HG03108 (cell line): ENCODE measurements at regions not wholly inside any gene's neighbourhood (a gene's known extent, or its start where the extent isn't known, plus 50 kb on each side); places are given as distances from the start of the nearest gene placed in this dataset.

ENCODE experiments used
- ATAC-seq: cut with Tn5 transposase; IDR thresholded peaks from one replicate; pipeline ENCODE4 v1.9.1; 2021; ENCODE audit warnings: moderate library complexity; ENCODE audit not compliant: unreplicated experiment

DNA sequence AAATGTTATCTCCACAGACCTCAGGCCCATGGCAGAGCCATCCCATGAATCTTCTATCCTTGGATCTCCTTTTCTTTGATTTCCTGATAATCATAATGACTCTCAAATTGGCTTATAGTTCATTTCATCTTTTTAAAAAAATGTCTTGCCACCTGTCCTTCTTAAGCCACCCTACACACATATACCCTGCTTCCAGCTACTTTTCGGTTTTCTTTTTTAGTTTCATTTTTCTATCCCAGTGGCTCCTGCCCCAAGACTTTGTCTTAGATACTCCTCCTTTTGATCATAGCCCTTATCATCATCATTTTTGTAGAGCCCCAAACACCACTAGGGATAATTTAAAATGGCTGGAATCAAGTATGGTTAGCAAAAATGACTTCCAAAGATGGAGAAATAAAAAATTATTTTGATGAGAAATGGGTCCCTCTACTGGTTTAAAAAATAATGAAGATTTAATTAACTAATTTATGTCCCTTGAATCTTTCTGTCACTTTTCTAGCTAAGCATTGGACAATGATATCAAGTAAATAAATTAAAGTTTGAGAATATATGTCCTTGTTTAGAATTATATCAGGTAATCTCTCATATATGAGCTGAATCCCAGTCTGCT is 277.3 kb upstream of the SEMA3D start:
- ATAC-seq = no peak

DNA sequence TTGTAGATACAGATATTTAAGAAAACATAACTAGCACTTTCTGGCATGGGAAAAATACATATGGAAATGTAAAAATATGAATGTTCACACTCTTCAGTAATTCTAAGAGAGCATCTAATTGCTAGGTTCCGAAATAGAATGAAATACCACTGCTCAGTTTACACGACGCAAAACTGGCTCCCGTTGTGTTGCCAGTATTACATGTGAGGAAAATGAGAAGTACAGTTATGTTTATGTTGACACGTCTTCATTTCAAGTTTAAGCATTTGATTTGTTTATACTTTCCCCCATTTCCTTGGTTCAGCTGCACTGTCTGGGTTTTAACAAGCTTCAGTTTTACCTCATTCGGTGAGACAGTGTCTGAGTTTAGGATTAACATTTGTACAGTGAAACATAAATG is 275.8 kb upstream of the SEMA3D start:
- no peak for ATAC-seq

DNA sequence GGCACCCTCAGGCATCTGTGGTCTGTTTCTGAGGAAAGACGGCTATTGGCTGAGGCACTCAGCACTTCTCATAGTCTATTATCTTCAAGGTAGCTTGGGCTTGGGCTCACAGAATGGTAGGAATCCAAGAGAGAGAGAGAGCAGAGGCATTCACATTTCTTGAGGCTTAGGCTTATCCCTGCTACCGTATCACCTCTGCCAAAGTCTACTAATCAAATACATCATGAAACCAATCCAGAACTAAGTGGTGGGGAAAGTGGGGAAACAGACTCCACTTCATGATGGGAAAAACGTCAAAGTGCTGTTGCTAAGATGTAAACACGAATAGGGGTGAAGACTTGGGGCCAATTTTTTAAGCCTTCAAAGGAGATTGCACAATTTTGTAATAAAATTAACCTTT is 271.1 kb upstream of the SEMA3D start:
- no peak for ATAC-seq

DNA sequence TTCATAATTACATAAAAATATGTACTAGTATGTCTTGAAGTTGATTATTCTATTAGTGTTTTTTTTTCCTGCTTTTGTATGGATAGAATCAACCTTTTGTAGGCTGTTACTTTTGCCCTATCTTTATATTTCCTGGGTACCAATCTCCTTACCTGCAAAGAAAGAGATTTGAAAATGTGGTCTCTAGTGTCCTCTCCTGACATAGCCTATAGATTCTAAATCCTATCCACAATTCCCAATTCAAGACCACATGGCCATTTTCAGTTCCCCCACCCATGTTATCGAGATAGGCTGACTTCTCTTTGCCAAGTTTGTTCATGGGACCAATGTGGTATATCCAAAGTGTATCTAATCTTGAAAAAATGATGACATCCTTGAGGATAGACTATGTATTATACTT is 269.4 kb upstream of the SEMA3D start:
- ATAC-seq = no peak

DNA sequence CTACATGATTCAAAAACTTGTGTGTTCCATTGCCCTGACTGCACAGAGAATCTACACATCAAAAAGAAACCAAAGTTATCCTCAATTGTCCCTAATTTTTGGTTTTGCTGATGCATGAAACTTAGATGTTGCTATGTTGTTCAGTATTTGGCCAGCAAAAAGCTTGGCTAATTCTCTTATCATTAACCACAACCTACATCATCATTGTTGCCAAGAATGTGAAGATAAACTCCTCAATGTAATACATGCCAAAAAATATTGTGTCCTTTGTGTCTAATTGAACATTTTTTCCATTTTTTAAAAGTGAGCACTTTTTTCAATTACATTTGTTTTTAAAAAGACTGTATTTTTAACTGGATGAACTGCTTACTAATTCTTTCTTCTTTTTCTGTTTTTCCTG is 268.0 kb upstream of the SEMA3D start:
- ATAC-seq = no peak

DNA sequence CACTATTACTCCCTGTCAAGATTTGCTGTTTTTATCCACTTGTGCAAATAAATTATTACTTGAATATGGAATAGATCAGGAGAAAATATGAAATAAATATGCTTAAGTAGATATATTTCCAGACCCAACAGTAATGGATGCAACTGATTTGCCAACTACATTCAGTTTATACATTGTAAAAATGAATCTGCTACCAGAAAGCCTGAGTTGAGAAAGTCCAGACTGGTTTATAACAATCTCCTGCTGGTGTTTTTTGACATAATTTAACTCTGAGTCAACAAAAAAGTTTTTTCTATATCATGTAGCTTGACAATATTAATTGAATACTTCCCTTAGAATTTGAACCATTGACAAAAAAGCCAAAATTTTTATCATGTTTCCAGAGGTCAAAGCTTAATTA is 265.8 kb upstream of the SEMA3D start:
- no peak for ATAC-seq

DNA sequence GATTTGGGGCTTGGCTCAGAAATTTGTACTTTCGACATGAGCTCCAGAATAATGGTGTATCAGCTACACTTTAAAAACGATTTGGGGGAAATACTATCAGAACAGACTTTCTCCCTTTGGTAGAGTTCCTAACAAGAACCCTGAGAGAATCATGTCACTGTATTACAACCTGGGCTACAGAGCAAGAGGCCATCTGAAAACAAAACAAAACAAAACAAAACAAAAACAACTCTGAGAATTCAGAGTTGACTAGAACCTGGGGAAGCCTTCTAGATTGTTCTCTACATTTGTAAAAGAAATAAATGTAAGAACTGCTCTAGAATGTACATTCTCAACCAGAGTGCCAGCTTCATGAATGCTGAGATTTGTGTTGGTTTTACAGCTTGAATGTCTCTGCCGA is 262.6 kb upstream of the SEMA3D start:
- no peak for ATAC-seq

DNA sequence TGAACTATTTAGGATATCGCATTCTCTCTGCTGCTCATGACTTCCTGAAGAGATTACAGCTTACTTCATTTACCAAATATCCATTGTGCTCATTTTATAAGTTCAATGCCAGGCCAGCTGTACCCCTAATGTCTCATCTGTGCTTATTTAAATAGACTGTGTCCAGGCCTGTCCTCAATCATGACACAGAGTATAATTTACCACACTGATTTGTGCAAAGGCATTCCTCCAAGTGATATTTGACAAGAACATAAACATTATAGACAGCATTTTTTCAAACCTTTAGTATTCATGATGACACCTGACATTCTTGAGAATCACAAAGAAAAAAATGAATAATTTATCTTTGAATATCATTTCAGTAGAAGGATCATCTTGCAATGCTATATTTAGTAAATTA is 260.1 kb upstream of the SEMA3D start:
- ATAC-seq = no peak

DNA sequence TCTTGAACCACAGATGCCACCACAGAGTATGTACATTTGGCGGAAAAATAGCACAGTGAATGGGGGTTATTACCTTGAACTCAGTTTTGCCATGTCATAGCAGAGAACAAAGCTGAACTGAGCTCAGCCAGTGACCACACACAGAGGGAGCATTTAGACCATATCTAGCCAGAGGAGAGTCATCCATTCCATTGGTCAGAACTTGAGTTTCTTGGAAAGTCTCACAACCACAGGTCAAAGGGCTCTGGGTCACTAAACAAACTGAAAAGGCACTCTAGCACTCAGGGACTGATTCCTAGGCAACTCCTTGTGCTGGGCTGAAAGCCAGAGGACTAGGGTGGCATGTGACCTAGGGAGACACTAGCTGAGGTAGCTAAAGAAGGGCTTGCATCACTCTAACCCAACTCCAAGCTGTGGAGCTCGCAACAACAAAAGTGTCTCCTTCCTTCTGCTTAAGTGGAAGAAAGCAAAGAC is 239.7 kb upstream of the SEMA3D start:
- no peak for ATAC-seq

DNA sequence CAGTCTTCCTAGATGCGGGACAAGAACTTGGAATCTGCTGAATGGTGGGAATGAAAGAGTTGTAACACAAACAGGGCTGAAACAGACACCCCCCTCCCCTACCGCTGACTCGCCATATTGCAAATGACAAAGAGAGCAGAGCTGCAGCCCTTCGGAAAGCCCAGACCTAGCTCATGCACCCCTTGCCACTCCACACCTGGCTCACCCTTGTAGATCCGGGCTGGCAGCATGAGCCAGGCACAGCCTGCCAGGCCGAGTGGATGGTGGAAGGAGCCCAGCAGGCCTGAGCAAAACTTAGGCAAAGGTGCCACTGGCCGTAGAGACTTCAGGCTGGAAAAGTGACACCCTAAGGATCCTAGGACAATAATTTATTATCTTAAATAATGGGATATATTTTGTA is 237.4 kb upstream of the SEMA3D start:
- ATAC-seq = no peak

DNA sequence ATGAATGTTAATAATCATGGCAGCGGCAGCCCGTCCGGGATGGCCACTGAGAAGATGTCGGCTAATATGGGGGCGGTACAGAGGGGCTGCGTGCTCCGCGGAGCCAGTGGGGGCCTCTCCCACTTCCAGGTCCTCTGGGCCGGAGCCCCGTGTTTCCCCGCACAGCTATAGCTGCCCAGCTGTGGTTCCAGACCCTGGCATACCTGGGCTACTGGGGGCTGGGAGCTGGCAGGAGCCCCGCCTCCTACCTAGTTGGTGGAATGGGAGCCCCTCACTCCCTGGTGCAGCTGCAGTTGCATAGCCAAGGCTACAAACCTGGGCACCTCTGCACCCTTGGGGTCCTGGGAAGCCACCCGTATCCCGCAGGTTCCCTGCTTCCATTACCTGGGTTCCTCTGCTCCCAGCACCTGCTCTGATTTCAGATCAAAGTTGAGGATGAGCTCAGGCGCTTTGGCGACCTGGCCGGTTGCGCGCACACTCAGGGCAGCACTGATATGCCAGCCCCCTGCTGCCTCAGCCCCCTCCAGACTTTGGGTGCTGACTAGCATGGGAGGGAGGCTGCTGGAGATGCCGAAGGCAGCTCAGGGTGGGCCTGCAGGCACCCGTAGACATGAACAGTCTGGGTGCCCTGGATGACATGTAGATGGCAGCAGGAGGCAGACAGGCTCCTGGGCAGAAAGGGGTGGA is 236.5 kb upstream of the SEMA3D start:
- no peak for ATAC-seq

DNA sequence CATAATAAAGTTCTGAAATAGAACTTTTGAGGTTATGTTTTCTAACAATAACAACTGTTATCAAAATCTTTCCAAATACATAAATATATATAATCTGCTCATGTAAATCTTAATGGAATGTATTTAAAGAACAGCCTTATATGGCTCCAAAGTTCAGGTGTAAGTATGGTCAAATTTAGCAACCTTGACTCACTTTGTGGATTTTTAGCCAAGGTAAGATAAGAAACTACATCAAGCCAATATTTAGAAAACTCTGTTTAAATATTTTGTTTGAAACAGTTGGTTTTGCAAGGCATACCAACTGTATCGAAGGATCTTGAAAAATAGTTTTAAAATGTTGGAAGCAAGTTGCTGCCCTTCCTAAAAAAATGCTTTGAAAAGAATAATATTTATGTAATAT is 228.9 kb upstream of the SEMA3D start:
- ATAC-seq = no peak

DNA sequence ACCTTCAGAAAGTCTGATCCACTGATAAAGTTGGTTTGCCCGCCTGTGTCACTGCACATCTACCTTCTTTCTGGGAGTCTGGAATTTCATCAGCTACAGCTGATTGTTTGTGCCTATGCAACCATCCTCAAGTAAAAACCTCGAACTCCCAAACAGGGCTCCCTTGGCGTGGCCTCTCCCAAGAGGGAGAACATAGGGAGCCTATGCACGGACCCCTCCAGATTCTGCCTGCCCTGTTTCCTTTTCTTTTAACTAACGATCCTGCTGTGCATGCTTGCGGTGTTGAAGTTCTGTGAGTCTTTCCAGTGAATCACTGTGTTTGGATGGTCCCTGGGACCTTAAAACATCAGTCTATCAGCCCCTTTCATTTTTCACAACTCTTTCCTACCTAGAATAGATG is 226.9 kb upstream of the SEMA3D start:
- no peak for ATAC-seq

DNA sequence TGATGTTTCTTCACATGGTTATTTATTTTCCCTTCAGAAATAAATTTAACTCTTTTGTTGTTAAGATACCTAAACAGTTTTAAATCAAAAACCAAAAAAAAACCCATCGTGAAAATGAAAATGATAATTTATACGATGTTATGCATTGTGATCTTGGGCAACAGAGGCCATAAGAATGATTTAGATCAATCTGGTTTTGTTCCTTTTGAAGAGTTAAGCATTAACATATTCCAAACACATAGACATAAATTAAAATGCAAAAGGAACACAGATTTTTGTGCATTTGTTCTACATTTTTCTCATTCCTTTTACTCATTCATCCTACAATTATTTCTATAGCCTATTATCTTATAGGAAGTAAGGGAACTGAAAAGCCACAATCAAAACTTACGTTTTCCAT is 226.1 kb upstream of the SEMA3D start:
- no peak for ATAC-seq

DNA sequence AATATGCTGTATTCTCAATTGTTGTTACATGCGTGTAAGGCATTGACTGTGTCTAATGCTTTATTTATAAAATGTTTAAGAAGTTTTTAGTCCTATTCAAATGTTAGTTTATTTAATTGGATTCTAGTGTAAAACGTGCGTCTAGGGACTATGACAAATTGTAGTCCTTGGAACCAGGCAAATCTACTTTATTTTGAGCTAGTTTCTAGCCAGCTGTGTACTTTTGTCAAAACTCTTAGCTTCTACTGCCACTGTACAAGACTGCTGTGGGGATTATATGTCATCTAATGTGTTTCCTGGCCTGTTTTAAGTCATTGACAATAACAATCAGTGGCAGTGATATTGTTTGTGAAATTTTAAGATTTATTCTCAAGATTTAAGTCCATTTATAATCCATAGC is 220.5 kb upstream of the SEMA3D start:
- no peak for ATAC-seq

DNA sequence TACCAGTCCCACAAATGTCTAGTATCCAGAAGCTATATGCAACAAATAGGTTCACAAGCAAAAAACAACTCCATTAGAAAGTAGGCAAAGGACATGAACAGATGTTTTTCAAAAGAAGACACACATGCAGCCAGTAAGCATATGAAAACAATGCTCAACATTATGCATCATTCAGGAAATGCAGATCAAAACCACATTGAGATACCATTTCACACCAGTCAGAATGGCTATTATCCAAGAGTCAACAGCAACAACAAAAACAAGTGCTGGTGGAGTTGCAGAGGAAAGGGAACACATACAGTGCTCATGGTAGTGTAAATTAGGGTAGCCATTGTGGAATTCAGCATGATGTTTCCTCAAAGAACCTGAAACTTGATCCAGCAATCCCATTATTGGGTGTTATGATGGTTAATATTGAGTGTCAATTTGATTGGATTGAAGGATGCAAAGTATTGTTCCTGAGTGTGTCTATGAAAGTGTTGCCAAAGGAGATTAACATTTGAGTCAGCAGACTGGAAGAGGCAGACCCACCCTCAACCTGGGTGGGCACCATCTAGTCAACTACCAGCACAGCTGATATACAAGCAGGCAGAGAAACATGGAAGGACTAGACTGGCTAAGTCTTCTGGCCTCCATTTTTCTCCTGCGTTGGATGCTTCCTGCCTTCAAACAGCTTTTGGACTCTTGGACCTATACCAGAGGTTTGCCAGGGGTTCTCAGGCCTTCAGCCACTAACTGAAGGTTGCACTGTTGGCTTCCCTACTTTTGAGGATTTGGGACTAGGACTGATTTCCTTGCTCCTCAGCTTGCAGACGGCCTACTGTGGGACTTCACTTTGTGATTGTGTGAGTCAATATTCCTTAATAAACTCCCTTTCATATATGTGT is 218.4 kb upstream of the SEMA3D start:
- no peak for ATAC-seq

DNA sequence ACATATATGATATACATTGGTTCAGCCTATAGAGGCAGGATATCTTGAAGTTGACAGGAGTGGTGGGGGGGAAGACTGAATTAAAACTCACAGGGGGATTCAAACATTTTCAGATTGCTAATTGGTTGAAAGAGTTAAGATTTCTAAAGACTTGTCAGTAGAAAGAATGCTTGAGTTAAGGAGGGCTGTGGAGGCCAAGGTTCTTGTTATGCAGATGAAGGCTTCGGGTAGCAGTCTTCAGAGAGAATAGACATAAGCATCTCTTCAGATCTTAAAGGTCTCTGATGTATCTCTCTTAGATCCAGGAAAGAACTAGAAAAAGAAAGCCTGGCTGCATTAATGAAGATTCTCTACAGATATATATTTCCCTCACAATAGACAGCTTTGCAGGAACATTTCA is 209.8 kb upstream of the SEMA3D start:
- ATAC-seq = no peak

DNA sequence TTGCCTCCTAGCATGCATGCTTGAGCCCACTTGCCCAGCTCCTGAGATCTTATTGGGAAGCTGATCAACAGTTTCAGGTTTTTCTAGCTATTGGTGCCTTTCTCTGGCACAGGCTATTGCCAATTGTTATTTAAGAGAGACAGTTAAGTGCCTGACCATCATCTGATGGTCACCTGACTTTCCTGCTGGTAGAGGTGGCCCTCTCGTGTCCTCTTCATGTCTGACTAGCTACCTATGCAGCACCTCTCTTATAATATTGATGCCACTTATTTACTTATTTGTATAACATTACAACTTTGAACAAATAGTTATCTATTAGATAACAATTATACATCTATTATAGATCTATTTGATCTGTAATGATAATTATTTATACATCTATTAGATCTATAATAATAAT is 205.9 kb upstream of the SEMA3D start:
- no peak for ATAC-seq

DNA sequence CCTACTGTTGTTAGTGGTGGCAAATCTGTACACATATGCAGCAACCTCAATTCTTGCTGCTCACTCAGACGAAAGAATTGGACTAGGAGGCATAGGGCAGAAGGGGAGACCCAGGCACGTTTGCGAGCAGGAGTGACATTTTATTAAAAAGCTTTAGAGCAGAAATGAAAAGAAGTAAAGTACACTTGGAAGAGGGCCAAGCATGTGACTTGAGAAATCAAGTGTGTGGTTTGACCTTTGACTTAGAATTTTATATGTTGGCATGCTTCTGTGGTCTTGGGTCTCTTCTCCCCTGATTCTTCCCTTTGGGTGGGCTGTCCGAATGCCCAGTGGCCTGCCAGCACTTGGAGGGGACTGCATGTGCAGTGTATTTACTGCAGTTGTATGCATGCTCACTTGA is 205.5 kb upstream of the SEMA3D start:
- no peak for ATAC-seq

DNA sequence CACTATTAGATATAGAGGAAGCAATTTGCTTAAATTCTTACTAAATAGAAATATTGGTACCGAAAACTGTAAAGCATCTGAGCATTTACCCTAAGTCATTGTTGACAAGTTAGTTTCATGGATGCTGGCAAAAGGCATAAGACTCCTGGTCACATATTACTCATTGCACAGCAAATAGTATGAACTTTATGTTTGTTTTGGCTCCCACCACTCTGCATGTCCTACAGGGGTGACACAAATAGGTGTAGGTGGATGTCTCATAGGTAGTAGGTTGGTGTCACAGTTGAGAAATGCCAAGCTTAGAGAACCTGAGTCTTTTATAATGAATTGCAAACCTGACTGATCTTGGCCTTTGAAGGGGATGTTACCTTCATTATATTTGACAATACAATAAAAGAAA is 199.6 kb upstream of the SEMA3D start:
- no peak for ATAC-seq

DNA sequence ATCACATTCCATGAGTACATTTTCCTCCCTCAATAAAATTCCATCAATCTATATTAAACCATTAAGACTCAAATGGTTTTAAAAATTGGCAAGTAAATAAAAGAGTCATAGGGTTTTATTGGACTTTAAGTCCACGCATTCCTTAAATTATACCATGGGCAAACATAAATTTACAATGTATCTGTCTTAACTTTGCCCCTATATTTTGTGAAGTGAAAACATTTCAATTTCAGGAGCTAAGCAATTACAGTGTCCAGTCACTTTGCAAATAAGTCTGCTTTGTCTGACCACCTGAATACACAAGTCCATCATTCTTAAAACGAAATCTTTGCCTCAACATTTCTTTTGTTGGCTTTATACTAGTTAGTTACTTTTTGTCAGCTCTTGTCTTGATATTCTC is 197.5 kb upstream of the SEMA3D start:
- ATAC-seq = no peak

DNA sequence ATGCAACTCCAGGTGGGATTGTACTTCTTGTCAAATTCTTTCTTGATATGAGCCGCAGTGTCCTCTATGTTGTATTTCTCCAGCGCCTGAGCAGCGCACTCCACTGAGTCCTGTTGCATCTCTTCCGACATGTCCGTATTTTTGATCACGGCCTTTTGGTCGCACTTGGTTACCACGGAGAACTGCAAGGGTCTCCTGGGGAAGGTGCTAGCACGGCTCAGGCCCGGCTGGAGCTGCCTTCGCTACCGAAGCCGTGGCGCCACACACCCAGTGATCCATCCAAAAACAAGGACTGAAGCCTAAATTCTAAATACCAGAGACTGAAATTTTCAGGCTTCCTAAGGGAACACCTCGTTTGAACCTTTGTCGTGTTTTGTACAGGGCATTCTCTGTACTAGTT is 194.4 kb upstream of the SEMA3D start:
- no peak for ATAC-seq
